Colonic mucosa (tissue), 4 donors: ENCODE measurements at regions not wholly inside any gene's neighbourhood (a gene's known extent, or its start where the extent isn't known, plus 50 kb on each side); places are given as distances from the start of the nearest gene placed in this dataset.

ENCODE experiments used
- DNase-seq: peaks from one replicate; pipeline ENCODE4 v3.0.0-alpha.2; 2020
- H3K27ac ChIP-seq: fragments of 200-600 bp; one replicate; pipeline ENCODE4 v1.8.0; 2021
- H3K27me3 ChIP-seq: fragments of 200-600 bp; one replicate; pipeline ENCODE4 v1.8.0; 2021
- H3K36me3 ChIP-seq: fragments of 200-600 bp; one replicate; pipeline ENCODE4 v1.8.0; 2021
- H3K4me1 ChIP-seq: fragments of 200-600 bp; one replicate; pipeline ENCODE4 v1.8.0; 2021; ENCODE audit warnings: mild to moderate bottlenecking
- H3K4me3 ChIP-seq: fragments of 200-600 bp; one replicate; pipeline ENCODE4 v1.8.0; 2021
- H3K9ac ChIP-seq, 2 donors: one replicate each; pipeline ENCODE4 v1.7.0; 2013; ENCODE audit warnings: control low read depth in 2 of 2, low read depth in 2 of 2, low read length in 2 of 2
- H3K9me3 ChIP-seq: fragments of 200-600 bp; one replicate; pipeline ENCODE4 v1.8.0; 2021
- CTCF ChIP-seq: fragments of 200-600 bp; IDR thresholded peaks from one replicate; pipeline ENCODE4 v1.8.0; 2022; ENCODE audit warnings: antibody characterized with exemption, mild to moderate bottlenecking
- intact Hi-C: fragments of 100-400 bp; cut with DNase I; formaldehyde crosslinking; loops from one replicate; pipeline ENCODE4 v1.14.1; 2022
- donor health status: healthy.
- donor health status: DM: no; HTN: no; CAD: no.
- donor health status: DM: no; HTN: no; CAD: no.

GRCh38 chr6:105807905-105808304 is 278.2 kb upstream of the PRDM1 start:
- Histone ChIP-seq H3K9me3 (no peaks in the 10 kb centered on the region), H3K9ac (no peak overlapping the region), H3K4me3 (no peak overlapping the region), H3K4me1 (peaks cover 3% of the 10 kb centered on the region), H3K27ac (no peak overlapping the region), H3K27me3 (no peaks in the 10 kb centered on the region), H3K36me3 (no peaks in the 10 kb centered on the region)
- no peak for DNase-seq
- no peak for TF ChIP-seq CTCF
- intact Hi-C loops, result no loop called here

GRCh38 chr6:105806486-105806920 is 279.6 kb upstream of the PRDM1 start:
- H3K4me3 ChIP-seq, result no peak overlapping the region
- no peak overlapping the region for H3K27ac ChIP-seq

DNA sequence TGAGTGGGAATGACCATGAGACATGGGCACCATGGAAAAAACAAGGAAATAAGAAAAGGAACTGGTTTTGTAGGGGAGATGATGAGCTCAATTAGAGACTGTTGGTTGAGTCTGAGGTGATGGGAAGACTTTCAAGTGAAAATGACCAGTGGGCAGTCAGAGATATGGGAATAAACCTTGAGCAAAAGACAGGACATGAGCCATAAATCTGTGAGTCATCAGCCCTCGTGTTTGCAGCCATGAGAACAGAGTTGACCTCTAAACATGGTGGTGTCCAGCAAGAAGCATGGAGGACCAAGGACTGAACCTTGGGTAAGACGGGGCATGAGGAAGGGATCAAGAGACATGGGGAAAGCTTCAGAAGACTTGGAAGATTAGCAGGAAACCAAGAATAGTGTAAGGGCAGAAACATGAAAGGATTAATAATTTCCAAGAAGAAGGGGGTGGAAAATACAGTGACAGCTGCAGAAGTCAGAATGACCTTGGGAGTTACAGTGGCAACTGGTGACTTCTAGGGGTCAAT is 280.6 kb upstream of the PRDM1 start:
- no peak for TF ChIP-seq CTCF
- intact Hi-C loops, result no loop called here
- DNase-seq, result no peak
- no peak overlapping the region for H3K4me3 ChIP-seq
- H3K36me3 ChIP-seq, result no peaks in the 10 kb centered on the region
- H3K27ac ChIP-seq, result no peak overlapping the region
- H3K9ac ChIP-seq, result no peak overlapping the region
- no peaks in the 10 kb centered on the region for H3K27me3 ChIP-seq
- peaks cover 3% of the 10 kb centered on the region for H3K4me1 ChIP-seq
- no peaks in the 10 kb centered on the region for H3K9me3 ChIP-seq

More at GRCh38 chr6:105806486-105806920, 279.6 kb upstream of the PRDM1 start:
- DNase-seq, result no peak
- H3K9me3 ChIP-seq, result no peaks in the 10 kb centered on the region
- no peak overlapping the region for H3K9ac ChIP-seq
- TF ChIP-seq CTCF, result no peak
- peaks cover 3% of the 10 kb centered on the region for H3K4me1 ChIP-seq
- H3K36me3 ChIP-seq, result no peaks in the 10 kb centered on the region
- intact Hi-C loops, result no loop called here
- H3K27me3 ChIP-seq, result no peaks in the 10 kb centered on the region

DNA sequence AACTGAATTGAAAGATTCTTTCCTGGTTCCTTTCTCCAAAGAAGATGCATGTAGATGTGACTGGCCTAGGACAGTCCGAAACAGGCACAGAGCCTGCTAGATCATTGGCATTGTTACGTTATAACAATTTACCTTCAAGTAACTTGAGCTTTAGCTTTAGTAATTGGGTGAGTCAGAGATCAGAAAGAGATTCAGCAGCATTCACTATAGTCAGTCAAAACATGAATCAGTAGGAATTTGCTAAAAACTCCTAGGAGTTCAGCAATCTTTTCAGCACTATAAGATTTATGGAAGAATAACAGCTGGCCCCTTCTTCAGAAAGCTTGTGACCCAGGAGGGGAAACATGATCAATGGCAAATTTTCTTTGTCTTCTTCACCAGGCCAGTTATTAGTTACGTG is 281.7 kb upstream of the PRDM1 start:
- Histone ChIP-seq H3K27me3 (no peaks in the 10 kb centered on the region), H3K9ac (no peak overlapping the region), H3K4me1 (no peaks in the 10 kb centered on the region), H3K27ac (no peak overlapping the region), H3K4me3 (no peak overlapping the region), H3K9me3 (no peaks in the 10 kb centered on the region), H3K36me3 (no peaks in the 10 kb centered on the region)
- intact Hi-C loops, result no loop called here
- DNase-seq, result no peak
- no peak for TF ChIP-seq CTCF

GRCh38 chr6:105804000-105804399 is 282.1 kb upstream of the PRDM1 start:
- intact Hi-C loops, result no loop called here
- no peak for TF ChIP-seq CTCF
- no peaks in the 10 kb centered on the region for H3K36me3 ChIP-seq
- H3K9ac ChIP-seq, result no peak overlapping the region
- no peaks in the 10 kb centered on the region for H3K4me1 ChIP-seq
- no peak overlapping the region for H3K27ac ChIP-seq
- H3K27me3 ChIP-seq, result no peaks in the 10 kb centered on the region
- H3K9me3 ChIP-seq, result no peaks in the 10 kb centered on the region
- no peak overlapping the region for H3K4me3 ChIP-seq
- DNase-seq, result no peak
